ENCODE measurements at regions not wholly inside any gene's neighbourhood (a gene's known extent, or its start where the extent isn't known, plus 50 kb on each side); places are given as distances from the start of the nearest gene placed in this dataset.

- TF ChIP-seq CTCF (IDR thresholded peaks at IDR 0.05), result no peak
- no peak for TF ChIP-seq EZH2 (IDR thresholded peaks at IDR 0.05)
Observed at GRCh38 chr10:76721891-76722505, 915.6 kb downstream of the KCNMA1 start.
